Fibroblast of pulmonary artery (primary cell): ENCODE measurements at regions not wholly inside any gene's neighbourhood (a gene's known extent, or its start where the extent isn't known, plus 50 kb on each side); places are given as distances from the start of the nearest gene placed in this dataset.
A peak's percentile ranks its signal among the peaks of the same experiment; 100 is the strongest.

Experiments
- DNase-seq: peaks from one replicate; pipeline ENCODE4 v3.0.0-alpha.2; 2010; ENCODE audit warnings: low read depth
- H3K4me3 ChIP-seq: replicated peaks from 2 replicates; pipeline ENCODE4 v1.5.1; 2011; ENCODE audit warnings: low read depth, mild to moderate bottlenecking, control low read depth, low read length, moderate library complexity
- TF ChIP-seq, protein P1 (sequence below): IDR thresholded peaks from 2 replicates; pipeline ENCODE4 v1.5.1; 2011; ENCODE audit warnings: mild to moderate bottlenecking, control low read depth, low read length, inconsistent platforms; ENCODE audit errors: missing control alignments

GRCh38 chr4:62274782-62275181 lies 1074.7 kb downstream of the ADGRL3 start:
- H3K4me3 ChIP-seq = no peak overlapping the region
- TF ChIP-seq, protein P1, sequence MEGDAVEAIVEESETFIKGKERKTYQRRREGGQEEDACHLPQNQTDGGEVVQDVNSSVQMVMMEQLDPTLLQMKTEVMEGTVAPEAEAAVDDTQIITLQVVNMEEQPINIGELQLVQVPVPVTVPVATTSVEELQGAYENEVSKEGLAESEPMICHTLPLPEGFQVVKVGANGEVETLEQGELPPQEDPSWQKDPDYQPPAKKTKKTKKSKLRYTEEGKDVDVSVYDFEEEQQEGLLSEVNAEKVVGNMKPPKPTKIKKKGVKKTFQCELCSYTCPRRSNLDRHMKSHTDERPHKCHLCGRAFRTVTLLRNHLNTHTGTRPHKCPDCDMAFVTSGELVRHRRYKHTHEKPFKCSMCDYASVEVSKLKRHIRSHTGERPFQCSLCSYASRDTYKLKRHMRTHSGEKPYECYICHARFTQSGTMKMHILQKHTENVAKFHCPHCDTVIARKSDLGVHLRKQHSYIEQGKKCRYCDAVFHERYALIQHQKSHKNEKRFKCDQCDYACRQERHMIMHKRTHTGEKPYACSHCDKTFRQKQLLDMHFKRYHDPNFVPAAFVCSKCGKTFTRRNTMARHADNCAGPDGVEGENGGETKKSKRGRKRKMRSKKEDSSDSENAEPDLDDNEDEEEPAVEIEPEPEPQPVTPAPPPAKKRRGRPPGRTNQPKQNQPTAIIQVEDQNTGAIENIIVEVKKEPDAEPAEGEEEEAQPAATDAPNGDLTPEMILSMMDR = no peak
- DNase-seq = no peak

- TF ChIP-seq, protein P1 = no peak
- no peak for DNase-seq
- no peak overlapping the region for H3K4me3 ChIP-seq
Observed at GRCh38 chr4:62271107-62271506, 1071.0 kb downstream of the ADGRL3 start.

DNA sequence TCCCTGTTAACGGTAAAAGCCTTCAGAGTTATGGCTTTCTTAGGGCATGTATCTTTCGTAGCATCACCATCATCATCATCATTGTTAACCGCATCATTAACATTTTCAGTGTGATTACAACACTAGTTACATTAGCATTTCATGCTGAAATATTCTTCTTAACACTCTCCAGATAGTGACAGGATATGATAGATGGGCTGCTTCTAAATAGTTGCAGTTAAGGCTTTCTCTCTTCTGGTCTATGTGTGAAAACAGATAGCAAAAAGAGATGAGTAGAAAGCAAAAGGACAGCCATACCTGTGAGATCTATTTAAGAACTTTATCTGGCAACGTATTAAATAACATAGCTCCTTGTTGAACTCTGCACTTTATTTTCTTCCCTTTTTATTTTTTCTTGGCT lies 1069.8 kb downstream of the ADGRL3 start:
- H3K4me3 ChIP-seq = no peak overlapping the region
- TF ChIP-seq, protein P1 = no peak
- no peak for DNase-seq

DNA sequence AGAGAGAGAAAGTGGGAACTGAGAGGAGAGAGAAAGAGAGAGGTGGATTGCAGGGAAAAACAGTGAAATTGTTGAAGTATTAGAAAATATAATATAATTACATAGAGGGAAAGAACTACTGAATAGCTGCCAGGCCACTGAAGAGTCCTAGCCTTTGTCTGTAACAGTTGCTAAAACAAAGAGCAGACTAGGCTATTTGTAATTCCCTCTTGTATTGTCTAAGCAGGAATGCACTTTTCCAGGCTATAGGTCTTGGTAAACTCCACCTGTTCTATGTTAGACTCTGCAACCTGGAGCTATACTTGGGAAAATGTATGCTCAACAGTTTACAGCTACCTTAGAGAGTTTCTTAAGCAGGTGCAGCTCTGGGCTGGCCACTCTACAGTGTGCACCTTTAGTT lies 1063.3 kb downstream of the ADGRL3 start:
- TF ChIP-seq, protein P1 = no peak
- H3K4me3 ChIP-seq = no peak overlapping the region
- no peak for DNase-seq

DNA sequence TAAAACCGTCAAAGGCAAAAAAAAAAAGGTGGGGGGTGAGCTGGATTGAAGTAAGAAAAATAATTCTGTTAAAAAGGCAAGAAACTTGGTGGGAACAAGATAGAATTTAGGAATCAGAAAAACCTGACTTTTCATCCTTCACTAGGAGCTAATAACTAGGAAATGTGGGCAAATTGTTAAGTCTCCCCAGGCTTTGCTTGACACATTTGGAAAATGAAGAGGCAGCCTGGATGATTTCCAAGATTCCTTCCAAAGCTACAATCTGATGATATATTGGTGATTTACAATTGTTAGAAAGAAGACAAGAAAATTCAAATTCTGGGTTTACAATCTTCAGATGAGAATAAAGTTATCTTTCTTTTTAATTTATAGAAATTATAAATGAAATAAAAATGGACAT lies 1062.5 kb downstream of the ADGRL3 start:
- H3K4me3 ChIP-seq = no peak overlapping the region
- DNase-seq = no peak
- TF ChIP-seq, protein P1 = no peak

GRCh38 chr4:62260254-62260653 lies 1060.1 kb downstream of the ADGRL3 start:
- H3K4me3 ChIP-seq = no peak overlapping the region
- TF ChIP-seq, protein P1 = no peak

GRCh38 chr4:62256479-62256878 lies 1056.4 kb downstream of the ADGRL3 start:
- H3K4me3 ChIP-seq = no peak overlapping the region
- no peak for DNase-seq
- TF ChIP-seq, protein P1 = no peak

More at GRCh38 chr4:62260254-62260653, 1060.1 kb downstream of the ADGRL3 start:
- DNase-seq = peak; percentile 19
